Endodermal cell (in vitro differentiated cells): ENCODE measurements at regions not wholly inside any gene's neighbourhood (a gene's known extent, or its start where the extent isn't known, plus 50 kb on each side); places are given as distances from the start of the nearest gene placed in this dataset.

ENCODE experiments used
- DNase-seq: peaks from one replicate; pipeline ENCODE4 v3.0.0-alpha.2; 2017
- H3K27ac ChIP-seq: 2 replicates; pipeline ENCODE4 v1.5.1; 2013; ENCODE audit warnings: mild to moderate bottlenecking, low read depth, low read length, moderate library complexity
- H3K27me3 ChIP-seq: 2 replicates; pipeline ENCODE4 v1.6.1; 2013; ENCODE audit warnings: mild to moderate bottlenecking, low read length, moderate library complexity; ENCODE audit not compliant: insufficient read depth, control insufficient read depth, poor library complexity, severe bottlenecking
- H3K36me3 ChIP-seq: 2 replicates; pipeline ENCODE4 v1.7.0; 2013; ENCODE audit warnings: mild to moderate bottlenecking, low read length, moderate library complexity; ENCODE audit not compliant: control insufficient read depth, insufficient read depth
- H3K4me1 ChIP-seq: one replicate; pipeline ENCODE4 v1.7.0; 2013; ENCODE audit warnings: low read length; ENCODE audit not compliant: control insufficient read depth, insufficient read depth
- H3K4me3 ChIP-seq: 2 replicates; pipeline ENCODE4 v1.5.1; 2013; ENCODE audit warnings: mild to moderate bottlenecking, low read length, moderate library complexity
- H3K9ac ChIP-seq: 2 replicates; pipeline ENCODE4 v1.6.1; 2013; ENCODE audit warnings: mild to moderate bottlenecking, low read length, moderate library complexity; ENCODE audit not compliant: poor library complexity, severe bottlenecking; ENCODE audit errors: extremely low read depth
- H3K9me3 ChIP-seq: 2 replicates; pipeline ENCODE4 v1.6.1; 2013; ENCODE audit warnings: mild to moderate bottlenecking, low read length, moderate library complexity; ENCODE audit not compliant: control insufficient read depth
- H3K27ac Mint-ChIP-seq: 2 replicates; pipeline ENCODE4 v1.8.0; 2020; ENCODE audit warnings: mixed read lengths
- H3K27me3 Mint-ChIP-seq: 2 replicates; pipeline ENCODE4 v1.8.0; 2021; ENCODE audit warnings: mild to moderate bottlenecking, mixed read lengths; ENCODE audit not compliant: insufficient read depth
- H3K36me3 Mint-ChIP-seq: 2 replicates; pipeline ENCODE4 v1.8.0; 2020; ENCODE audit warnings: low read depth, mixed read lengths
- H3K4me1 Mint-ChIP-seq: 2 replicates; pipeline ENCODE4 v1.8.0; 2020; ENCODE audit warnings: mixed read lengths
- H3K4me3 Mint-ChIP-seq: 2 replicates; pipeline ENCODE4 v1.8.0; 2020; ENCODE audit warnings: mild to moderate bottlenecking, moderate library complexity, mixed read lengths
- H3K9me3 Mint-ChIP-seq: 2 replicates; pipeline ENCODE4 v1.8.0; 2020; ENCODE audit warnings: mild to moderate bottlenecking, mixed read lengths
- WGBS, 2 experiments: methylation state at CpG; one replicate each; pipeline versions ENCODE4 v1.1.5 to v1.1.7; 2013; ENCODE audit warnings: missing lambda C conversion rate in 2 of 2, mixed read lengths in 1 of 2; ENCODE audit not compliant: insufficient coverage in 1 of 2, insufficient read length in 1 of 2; 5-methylcytosine and 5-hydroxymethylcytosine counted together
- TF ChIP-seq, protein P1 (sequence below): fragments of 200-600 bp; sonication (generic); conservative IDR thresholded peaks from 2 replicates; pipeline ENCODE4 v1.5.0; 2021; ENCODE audit warnings: antibody characterized with exemption, mild to moderate bottlenecking

- no peaks in the 10 kb centered on the region for H3K27me3 Mint-ChIP-seq
- no peak overlapping the region for H3K4me3 ChIP-seq
- no peaks in the 10 kb centered on the region for H3K36me3 Mint-ChIP-seq
- no peaks in the 10 kb centered on the region for H3K9me3 ChIP-seq
- TF ChIP-seq, protein P1, sequence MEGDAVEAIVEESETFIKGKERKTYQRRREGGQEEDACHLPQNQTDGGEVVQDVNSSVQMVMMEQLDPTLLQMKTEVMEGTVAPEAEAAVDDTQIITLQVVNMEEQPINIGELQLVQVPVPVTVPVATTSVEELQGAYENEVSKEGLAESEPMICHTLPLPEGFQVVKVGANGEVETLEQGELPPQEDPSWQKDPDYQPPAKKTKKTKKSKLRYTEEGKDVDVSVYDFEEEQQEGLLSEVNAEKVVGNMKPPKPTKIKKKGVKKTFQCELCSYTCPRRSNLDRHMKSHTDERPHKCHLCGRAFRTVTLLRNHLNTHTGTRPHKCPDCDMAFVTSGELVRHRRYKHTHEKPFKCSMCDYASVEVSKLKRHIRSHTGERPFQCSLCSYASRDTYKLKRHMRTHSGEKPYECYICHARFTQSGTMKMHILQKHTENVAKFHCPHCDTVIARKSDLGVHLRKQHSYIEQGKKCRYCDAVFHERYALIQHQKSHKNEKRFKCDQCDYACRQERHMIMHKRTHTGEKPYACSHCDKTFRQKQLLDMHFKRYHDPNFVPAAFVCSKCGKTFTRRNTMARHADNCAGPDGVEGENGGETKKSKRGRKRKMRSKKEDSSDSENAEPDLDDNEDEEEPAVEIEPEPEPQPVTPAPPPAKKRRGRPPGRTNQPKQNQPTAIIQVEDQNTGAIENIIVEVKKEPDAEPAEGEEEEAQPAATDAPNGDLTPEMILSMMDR: peak; percentile 54
- DNase-seq: no peak
- no peak overlapping the region for H3K4me3 Mint-ChIP-seq
- H3K4me1 Mint-ChIP-seq: peaks cover 21% of the 10 kb centered on the region
- H3K27ac Mint-ChIP-seq: no peak overlapping the region
- WGBS, 2 experiments: 86 to 89% methylated on average over 7 to 14 of the region's 14 CpGs
- H3K9ac ChIP-seq: no peak overlapping the region
- no peaks in the 10 kb centered on the region for H3K36me3 ChIP-seq
- H3K9me3 Mint-ChIP-seq: peaks cover 1% of the 10 kb centered on the region
- peaks cover 12% of the 10 kb centered on the region for H3K4me1 ChIP-seq
- H3K27ac ChIP-seq: no peak overlapping the region
- H3K27me3 ChIP-seq: no peaks in the 10 kb centered on the region
Measured at GRCh38 chr14:101187816-101188570, 284.5 kb upstream of the RTL1 start.

DNA sequence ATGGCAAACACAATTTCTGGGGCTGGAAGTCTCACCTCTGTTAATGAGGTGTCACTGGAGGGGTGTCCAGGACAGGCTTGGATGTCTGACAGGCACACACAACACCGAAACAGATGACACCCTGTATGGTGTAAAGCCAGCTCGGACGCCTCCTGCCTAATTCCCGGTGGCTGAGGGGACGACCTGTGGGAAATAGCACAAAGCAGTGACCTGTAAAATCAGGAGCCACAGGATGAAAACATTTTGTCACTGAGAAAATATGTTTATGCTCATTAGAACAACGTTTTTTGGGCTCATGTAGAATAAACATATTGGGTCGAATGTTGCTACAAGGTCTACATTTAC lies 285.0 kb upstream of the RTL1 start:
- no peaks in the 10 kb centered on the region for H3K27me3 Mint-ChIP-seq
- Histone ChIP-seq H3K9me3 (no peaks in the 10 kb centered on the region), H3K4me1 (peaks cover 10% of the 10 kb centered on the region), H3K27ac (no peak overlapping the region), H3K27me3 (no peaks in the 10 kb centered on the region), H3K9ac (no peak overlapping the region), H3K4me3 (no peak overlapping the region), H3K36me3 (no peaks in the 10 kb centered on the region)
- no peak overlapping the region for H3K27ac Mint-ChIP-seq
- no peak for DNase-seq
- no peak overlapping the region for H3K4me3 Mint-ChIP-seq
- H3K36me3 Mint-ChIP-seq: no peaks in the 10 kb centered on the region
- no peaks in the 10 kb centered on the region for H3K9me3 Mint-ChIP-seq
- 91% methylated on average over 7 of the region's 7 CpGs for WGBS, 2 experiments
- peaks cover 23% of the 10 kb centered on the region for H3K4me1 Mint-ChIP-seq
- TF ChIP-seq, protein P1: no peak

- WGBS, 2 experiments: 86 to 94% methylated on average over 2 of the region's 2 CpGs
- Mint-ChIP-seq H3K4me1 (peaks cover 30% of the 10 kb centered on the region), H3K4me3 (no peak overlapping the region), H3K27ac (no peak overlapping the region), H3K9me3 (no peaks in the 10 kb centered on the region), H3K27me3 (no peaks in the 10 kb centered on the region), H3K36me3 (no peaks in the 10 kb centered on the region)
- H3K27ac ChIP-seq: no peak overlapping the region
- no peaks in the 10 kb centered on the region for H3K36me3 ChIP-seq
- peaks cover 7% of the 10 kb centered on the region for H3K4me1 ChIP-seq
- no peak for DNase-seq
- no peak overlapping the region for H3K9ac ChIP-seq
- no peaks in the 10 kb centered on the region for H3K27me3 ChIP-seq
- H3K9me3 ChIP-seq: no peaks in the 10 kb centered on the region
- H3K4me3 ChIP-seq: no peak overlapping the region
- TF ChIP-seq, protein P1: no peak
Measured at GRCh38 chr14:101189266-101189665, 285.7 kb upstream of the RTL1 start.
